Smooth muscle cell (in vitro differentiated cells): ENCODE measurements at regions not wholly inside any gene's neighbourhood (a gene's known extent, or its start where the extent isn't known, plus 50 kb on each side); places are given as distances from the start of the nearest gene placed in this dataset.

Experiments used
- DNase-seq: peaks from one replicate; lab custom pipeline; 2025; ENCODE audit not compliant: unreplicated experiment; lab: John Stamatoyannopoulos, UW
- H2AFZ ChIP-seq: fragments of 200-600 bp; sonication (generic); 2 replicates; pipeline ENCODE4 v1.6.0; 2016; ENCODE audit warnings: antibody characterized with exemption, low read depth, mild to moderate bottlenecking
- H3F3A ChIP-seq: fragments of 200-600 bp; sonication (generic); 2 replicates; pipeline ENCODE4 v1.6.0; 2017; ENCODE audit warnings: antibody characterized with exemption, low read depth
- H3K27ac ChIP-seq: fragments of 200-600 bp; sonication (generic); 2 replicates; pipeline ENCODE4 v1.5.1; 2016; ENCODE audit warnings: low read depth, mild to moderate bottlenecking
- H3K27me3 ChIP-seq: fragments of 200-600 bp; sonication (generic); 2 replicates; pipeline ENCODE4 v1.6.1; 2016; ENCODE audit warnings: low read depth, mild to moderate bottlenecking
- H3K36me3 ChIP-seq: fragments of 200-600 bp; sonication (generic); 2 replicates; pipeline ENCODE4 v1.5.1; 2016; ENCODE audit warnings: low read depth
- H3K4me1 ChIP-seq: fragments of 200-600 bp; sonication (generic); 2 replicates; pipeline ENCODE4 v1.5.1; 2016; ENCODE audit warnings: low read depth
- H3K4me2 ChIP-seq: fragments of 200-600 bp; sonication (generic); 2 replicates; pipeline ENCODE4 v1.6.0; 2016; ENCODE audit warnings: mild to moderate bottlenecking
- H3K4me3 ChIP-seq: fragments of 200-600 bp; sonication (generic); 2 replicates; pipeline ENCODE4 v1.5.1; 2016; ENCODE audit warnings: mild to moderate bottlenecking
- H3K79me2 ChIP-seq: fragments of 200-600 bp; sonication (generic); 2 replicates; pipeline ENCODE4 v1.6.0; 2016; ENCODE audit warnings: low read depth, mild to moderate bottlenecking
- H3K9ac ChIP-seq: fragments of 200-600 bp; sonication (generic); 2 replicates; pipeline ENCODE4 v1.6.0; 2016; ENCODE audit warnings: low read depth
- H3K9me3 ChIP-seq: fragments of 200-600 bp; sonication (generic); replicated peaks from 2 replicates; pipeline ENCODE4 v1.5.1; 2016; ENCODE audit warnings: low read depth
- H4K20me1 ChIP-seq: fragments of 200-600 bp; sonication (generic); 2 replicates; pipeline ENCODE4 v1.6.0; 2016; ENCODE audit warnings: low read depth
- WGBS: methylation state at CpG from one replicate; pipeline ENCODE4 v1.1.7; 2016; ENCODE audit warnings: low lambda C conversion rate; 5-methylcytosine and 5-hydroxymethylcytosine counted together
- TF ChIP-seq, protein P1 (sequence below): fragments of 200-600 bp; sonication (generic); IDR thresholded peaks from 2 replicates; pipeline ENCODE4 v1.5.1; 2017; ENCODE audit warnings: borderline replicate concordance, mild to moderate bottlenecking, antibody characterized with exemption; ENCODE audit not compliant: insufficient read depth, poor library complexity, severe bottlenecking

DNA sequence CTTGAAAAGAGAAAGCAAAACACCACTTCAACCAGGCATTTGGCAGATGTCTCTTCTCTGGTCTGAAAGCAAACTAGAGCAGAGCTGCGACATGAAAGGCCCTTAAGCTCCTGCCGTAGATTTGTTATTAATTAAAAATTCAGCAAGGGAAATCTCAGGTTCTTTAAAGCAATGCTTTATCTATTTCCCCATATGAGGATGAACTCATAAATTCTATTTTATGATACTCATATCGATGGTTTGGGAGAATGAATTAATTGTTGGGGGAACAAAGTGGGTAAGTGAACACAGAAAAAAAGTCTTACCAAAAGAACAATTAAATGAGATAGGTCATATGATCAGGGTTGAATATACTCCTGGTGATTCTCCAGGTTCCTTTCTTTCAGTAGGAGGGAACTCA lies 464.7 kb upstream of the SLC35B3 start:
- TF ChIP-seq, protein P1, sequence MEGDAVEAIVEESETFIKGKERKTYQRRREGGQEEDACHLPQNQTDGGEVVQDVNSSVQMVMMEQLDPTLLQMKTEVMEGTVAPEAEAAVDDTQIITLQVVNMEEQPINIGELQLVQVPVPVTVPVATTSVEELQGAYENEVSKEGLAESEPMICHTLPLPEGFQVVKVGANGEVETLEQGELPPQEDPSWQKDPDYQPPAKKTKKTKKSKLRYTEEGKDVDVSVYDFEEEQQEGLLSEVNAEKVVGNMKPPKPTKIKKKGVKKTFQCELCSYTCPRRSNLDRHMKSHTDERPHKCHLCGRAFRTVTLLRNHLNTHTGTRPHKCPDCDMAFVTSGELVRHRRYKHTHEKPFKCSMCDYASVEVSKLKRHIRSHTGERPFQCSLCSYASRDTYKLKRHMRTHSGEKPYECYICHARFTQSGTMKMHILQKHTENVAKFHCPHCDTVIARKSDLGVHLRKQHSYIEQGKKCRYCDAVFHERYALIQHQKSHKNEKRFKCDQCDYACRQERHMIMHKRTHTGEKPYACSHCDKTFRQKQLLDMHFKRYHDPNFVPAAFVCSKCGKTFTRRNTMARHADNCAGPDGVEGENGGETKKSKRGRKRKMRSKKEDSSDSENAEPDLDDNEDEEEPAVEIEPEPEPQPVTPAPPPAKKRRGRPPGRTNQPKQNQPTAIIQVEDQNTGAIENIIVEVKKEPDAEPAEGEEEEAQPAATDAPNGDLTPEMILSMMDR, result no peak
- Histone ChIP-seq H3K4me3 (no peak overlapping the region), H3K36me3 (no peaks in the 10 kb centered on the region), H3K27me3 (no peaks in the 10 kb centered on the region), H3K79me2 (no peaks in the 10 kb centered on the region), H3K27ac (no peak overlapping the region), H3K9me3 (no peaks in the 10 kb centered on the region), H3K4me1 (no peaks in the 10 kb centered on the region), H2AFZ (no peak overlapping the region), H4K20me1 (no peaks in the 10 kb centered on the region), H3F3A (no peaks in the 10 kb centered on the region), H3K4me2 (no peak overlapping the region), H3K9ac (no peak overlapping the region)
- no peak for DNase-seq
- 88% methylated on average over 3 of the region's 3 CpGs for WGBS

DNA sequence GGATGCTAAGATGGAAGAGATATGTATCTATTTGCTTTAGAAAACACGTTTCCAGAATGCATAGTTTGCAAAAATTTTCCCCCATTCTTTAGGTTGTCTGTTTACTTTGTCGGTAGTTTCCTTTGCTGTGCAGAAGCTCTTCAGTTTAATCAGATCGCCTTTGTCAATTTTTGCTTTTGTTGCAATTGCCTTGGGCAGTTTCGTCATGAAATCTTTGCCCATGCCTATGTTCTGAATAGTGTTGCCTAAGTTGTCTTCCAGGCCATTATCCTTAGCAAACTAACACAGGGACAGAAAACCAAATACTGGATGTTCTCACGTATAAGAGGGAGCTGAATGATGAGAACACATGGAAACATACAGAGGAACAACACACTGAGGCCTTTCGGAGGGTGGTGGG lies 454.2 kb upstream of the SLC35B3 start:
- no peak overlapping the region for H3K4me3 ChIP-seq
- no peaks in the 10 kb centered on the region for H3F3A ChIP-seq
- H3K4me2 ChIP-seq, result no peak overlapping the region
- TF ChIP-seq, protein P1, result no peak
- H3K9me3 ChIP-seq, result no peaks in the 10 kb centered on the region
- H3K79me2 ChIP-seq, result no peaks in the 10 kb centered on the region
- no peak overlapping the region for H2AFZ ChIP-seq
- no peak for DNase-seq
- no peaks in the 10 kb centered on the region for H3K4me1 ChIP-seq
- no peak overlapping the region for H3K27ac ChIP-seq
- no peak overlapping the region for H3K9ac ChIP-seq
- 79% methylated on average over 6 of the region's 6 CpGs for WGBS
- no peaks in the 10 kb centered on the region for H3K36me3 ChIP-seq
- no peaks in the 10 kb centered on the region for H4K20me1 ChIP-seq
- H3K27me3 ChIP-seq, result no peaks in the 10 kb centered on the region

DNA sequence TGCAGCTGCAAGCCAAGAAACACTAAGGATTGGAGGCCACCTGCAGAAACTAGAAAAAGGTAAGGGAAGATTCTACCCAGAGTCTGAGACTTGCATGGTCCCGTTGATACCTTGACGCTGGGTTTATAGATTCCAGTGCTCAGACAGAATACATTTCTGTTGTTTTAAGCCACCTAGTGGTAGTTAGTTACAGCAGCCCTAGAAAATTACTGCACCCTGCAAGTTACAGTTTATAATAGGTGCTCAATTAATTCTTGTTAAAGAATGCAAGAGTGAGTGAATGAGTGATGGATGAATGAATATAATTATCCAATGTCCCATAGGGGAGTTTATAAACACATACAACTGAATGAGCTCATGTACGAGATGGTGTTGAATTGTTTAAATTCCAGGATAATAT lies 453.1 kb upstream of the SLC35B3 start:
- no peaks in the 10 kb centered on the region for H4K20me1 ChIP-seq
- TF ChIP-seq, protein P1, result peak; percentile 57
- H3K9ac ChIP-seq, result no peak overlapping the region
- 64% methylated on average over 3 of the region's 3 CpGs for WGBS
- H2AFZ ChIP-seq, result no peak overlapping the region
- DNase-seq, result no peak
- H3K9me3 ChIP-seq, result no peaks in the 10 kb centered on the region
- no peaks in the 10 kb centered on the region for H3K36me3 ChIP-seq
- H3K27me3 ChIP-seq, result no peaks in the 10 kb centered on the region
- no peak overlapping the region for H3K27ac ChIP-seq
- no peaks in the 10 kb centered on the region for H3F3A ChIP-seq
- no peak overlapping the region for H3K4me3 ChIP-seq
- H3K79me2 ChIP-seq, result no peaks in the 10 kb centered on the region
- no peaks in the 10 kb centered on the region for H3K4me1 ChIP-seq
- H3K4me2 ChIP-seq, result no peak overlapping the region

DNA sequence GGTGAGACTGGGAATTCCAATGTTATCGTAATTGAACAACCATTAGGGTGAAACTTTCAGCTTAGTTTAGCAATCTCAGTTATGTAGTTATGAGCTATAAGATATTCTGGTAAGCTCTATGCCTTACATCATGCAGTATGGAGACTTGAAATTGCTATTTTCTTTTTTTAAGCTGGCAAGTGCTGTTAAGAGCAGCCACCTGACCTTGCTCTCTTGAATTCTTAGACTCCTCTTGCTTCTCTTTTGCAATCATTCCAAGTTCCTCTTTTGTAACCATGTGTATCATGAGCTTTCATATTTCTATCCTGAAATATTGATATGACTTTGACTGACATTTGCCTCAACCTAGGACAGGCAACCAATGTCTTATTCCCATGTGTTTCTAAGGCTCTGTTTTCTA lies 446.3 kb upstream of the SLC35B3 start:
- DNase-seq, result no peak

More for the DNA sequence above, 446.3 kb upstream of the SLC35B3 start:
- Histone ChIP-seq H3K4me1 (no peaks in the 10 kb centered on the region), H3K79me2 (no peaks in the 10 kb centered on the region), H3K27me3 (no peaks in the 10 kb centered on the region), H3K4me3 (no peak overlapping the region), H3K4me2 (no peak overlapping the region), H3K36me3 (no peaks in the 10 kb centered on the region), H2AFZ (no peak overlapping the region), H3K9ac (no peak overlapping the region), H3K9me3 (no peaks in the 10 kb centered on the region), H3K27ac (no peak overlapping the region), H4K20me1 (no peaks in the 10 kb centered on the region), H3F3A (no peaks in the 10 kb centered on the region)
- TF ChIP-seq, protein P1, result no peak
- WGBS, result 0% methylated on average over 1 of the region's 1 CpG
